HK-2 (cell line): ENCODE measurements at regions not wholly inside any gene's neighbourhood (a gene's known extent, or its start where the extent isn't known, plus 50 kb on each side); places are given as distances from the start of the nearest gene placed in this dataset.

ENCODE experiments used
- DNase-seq: peaks from one replicate; pipeline ENCODE4 v3.0.0-alpha.2; 2018; ENCODE audit not compliant: unreplicated experiment

- peak; percentile 10 for DNase-seq
Observed at GRCh38 chr4:121277194-121278105, 103.4 kb downstream of the QRFPR start.

DNA sequence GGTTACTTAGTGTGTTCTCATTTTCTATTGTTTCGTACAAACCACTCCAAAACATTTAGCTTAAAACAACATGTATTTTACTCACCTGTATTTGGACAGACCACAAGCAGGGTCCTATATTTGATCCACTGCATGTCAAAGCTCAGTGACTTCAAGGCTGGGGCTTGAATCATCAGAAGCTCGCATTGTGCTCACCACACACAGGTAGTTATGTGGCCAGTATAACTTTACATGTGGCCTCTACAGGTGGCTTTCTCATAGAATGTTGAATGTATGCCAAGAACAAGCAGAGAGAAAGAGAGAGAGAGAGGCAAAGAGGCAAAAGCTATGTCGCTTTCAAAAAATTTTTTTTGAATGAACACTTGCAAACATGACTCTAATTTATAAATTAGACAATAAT, 107.6 kb downstream of the QRFPR start:
- DNase-seq: no peak

GRCh38 chr4:121272526-121272925, 108.3 kb downstream of the QRFPR start:
- no peak for DNase-seq

GRCh38 chr4:121270389-121270788, 106.3 kb upstream of the TNIP3 start:
- no peak for DNase-seq

DNA sequence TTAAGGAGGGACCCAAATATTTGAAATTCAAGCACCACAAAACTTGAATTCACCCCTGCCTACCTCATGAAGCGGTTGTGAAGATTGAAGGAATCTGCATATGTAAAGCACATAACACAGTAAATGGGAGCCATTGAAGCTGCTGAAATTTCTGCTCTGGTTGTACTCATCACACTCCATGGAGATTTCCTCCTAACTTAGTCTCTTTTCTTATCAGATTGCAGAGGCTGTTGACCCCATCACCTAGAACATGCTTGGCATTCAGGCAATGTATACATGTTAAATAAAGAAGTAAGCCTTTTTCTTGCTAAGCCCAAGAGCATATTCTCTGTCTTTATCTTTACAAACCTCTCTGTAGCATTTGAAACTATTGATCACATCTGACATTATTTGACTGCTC, 104.9 kb upstream of the TNIP3 start:
- no peak for DNase-seq

- DNase-seq: no peak
Observed at GRCh38 chr4:121266982-121267381, 102.9 kb upstream of the TNIP3 start.

DNA sequence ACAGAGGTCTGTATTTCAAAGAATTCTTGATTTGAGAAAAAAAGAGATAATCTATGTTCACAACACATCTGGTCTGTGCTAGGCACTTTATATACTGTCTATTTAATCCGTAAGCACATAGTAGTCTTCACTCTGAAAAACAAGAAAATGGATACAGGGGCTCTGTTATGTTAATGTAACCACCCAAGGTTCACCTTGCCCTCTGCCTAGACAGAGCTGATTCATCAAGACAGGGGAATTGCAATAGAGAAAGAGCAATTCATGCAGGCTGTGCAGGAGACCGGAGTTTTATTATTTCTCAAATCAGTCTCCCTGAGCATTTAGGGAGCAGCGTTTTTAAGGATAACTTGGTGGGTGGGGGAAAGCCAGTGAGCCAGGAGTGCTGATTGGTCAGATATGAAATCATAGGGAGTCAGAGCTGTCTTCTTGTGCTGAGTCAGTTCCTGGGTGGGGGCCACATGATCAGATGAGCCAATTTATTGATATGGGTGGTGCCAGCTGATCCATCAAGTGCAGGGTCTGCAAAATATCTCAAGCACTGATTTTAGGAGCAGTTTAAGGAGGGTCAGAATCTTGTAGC, 92.9 kb upstream of the TNIP3 start:
- DNase-seq: no peak

DNA sequence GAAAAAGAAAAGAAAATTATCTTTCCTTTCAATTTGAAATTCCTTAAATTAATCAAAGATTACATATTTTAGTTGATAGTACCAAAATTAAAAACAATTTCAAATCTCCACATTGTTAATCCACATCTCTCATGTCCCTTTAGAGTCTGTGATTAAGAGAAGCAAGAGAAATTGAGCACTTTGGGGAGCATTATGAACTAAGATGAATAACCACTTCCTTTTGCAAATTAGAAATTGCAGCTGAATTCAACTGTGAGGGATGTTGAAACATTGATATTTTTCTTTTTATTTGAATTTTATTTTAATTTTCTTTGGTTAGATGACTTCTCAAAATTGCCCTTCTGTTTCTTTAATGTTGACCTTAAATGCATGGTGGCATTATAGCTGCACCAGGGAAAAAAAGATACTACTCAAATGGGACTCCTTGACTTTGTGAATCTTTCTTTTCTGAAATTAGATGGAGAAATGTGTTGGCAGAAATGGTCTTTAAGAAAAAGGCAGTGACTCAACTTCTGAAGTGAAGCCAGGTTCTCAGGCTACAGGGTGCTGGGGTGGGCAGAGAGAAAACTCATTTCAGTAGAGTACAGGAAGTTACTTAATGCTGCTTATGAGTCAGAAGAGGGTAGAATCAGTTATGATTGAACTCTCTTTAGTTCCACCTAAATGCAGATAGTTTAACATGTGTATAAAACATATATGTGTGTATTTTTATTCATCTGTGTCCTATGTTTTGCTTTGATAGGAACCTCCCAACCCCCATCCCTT, 92.0 kb upstream of the TNIP3 start:
- DNase-seq: peak; percentile 18

GRCh38 chr4:121253961-121254360, 89.8 kb upstream of the TNIP3 start:
- DNase-seq: no peak

GRCh38 chr4:121252224-121252806, 88.2 kb upstream of the TNIP3 start:
- peak; percentile 49 for DNase-seq

GRCh38 chr4:121248747-121249146, 84.6 kb upstream of the TNIP3 start:
- DNase-seq: no peak

GRCh38 chr4:121246698-121247097, 82.6 kb upstream of the TNIP3 start:
- no peak for DNase-seq

- DNase-seq: no peak
Observed at GRCh38 chr4:121243485-121243884, 79.4 kb upstream of the TNIP3 start.

GRCh38 chr4:121242188-121242750, 78.1 kb upstream of the TNIP3 start:
- DNase-seq: no peak

- no peak for DNase-seq
Observed at GRCh38 chr4:121239951-121240350, 75.8 kb upstream of the TNIP3 start.

GRCh38 chr4:121238461-121238860, 74.3 kb upstream of the TNIP3 start:
- no peak for DNase-seq

DNA sequence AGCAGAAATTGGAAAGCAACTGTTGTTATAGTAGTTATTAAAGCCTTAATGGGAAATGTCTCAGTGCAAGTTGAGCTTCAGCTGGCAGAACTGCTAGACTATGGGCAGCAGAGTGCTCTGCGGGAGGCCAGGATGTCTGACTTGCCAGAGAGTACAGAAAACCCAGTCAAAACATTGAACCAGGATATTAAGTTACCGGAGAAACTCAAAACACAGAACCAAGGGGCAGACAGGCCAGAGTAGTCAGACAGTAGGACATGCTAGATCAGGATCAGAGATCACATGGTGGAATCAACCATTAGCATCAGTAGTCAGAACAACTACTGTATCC, 72.9 kb upstream of the TNIP3 start:
- DNase-seq: no peak

GRCh38 chr4:121236353-121237068, 72.4 kb upstream of the TNIP3 start:
- DNase-seq: no peak

DNA sequence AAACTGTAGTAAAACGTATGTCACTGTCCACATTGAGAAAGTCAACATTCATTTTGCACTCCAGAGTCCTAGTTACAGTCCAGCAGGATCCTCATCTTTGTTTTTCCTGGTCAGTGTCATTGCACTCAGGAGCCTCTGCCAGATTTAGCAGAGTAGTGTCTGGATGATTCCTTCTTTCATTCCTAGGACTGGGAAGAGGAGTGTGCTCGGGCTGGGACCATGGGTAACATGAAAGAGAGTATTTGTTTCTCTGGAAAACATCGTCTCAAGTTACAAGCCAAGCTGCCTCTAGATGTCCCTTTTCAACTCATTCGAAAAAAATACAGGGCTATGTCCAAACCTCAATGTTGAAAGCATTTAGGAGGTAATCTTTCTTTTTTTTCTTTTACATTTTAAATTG, 69.9 kb upstream of the TNIP3 start:
- DNase-seq: no peak

GRCh38 chr4:121229993-121230392, 65.9 kb upstream of the TNIP3 start:
- no peak for DNase-seq

GRCh38 chr4:121228848-121229247, 64.7 kb upstream of the TNIP3 start:
- DNase-seq: no peak
